Cardiac muscle cell (in vitro differentiated cells and primary cell): ENCODE measurements at regions not wholly inside any gene's neighbourhood (a gene's known extent, or its start where the extent isn't known, plus 50 kb on each side); places are given as distances from the start of the nearest gene placed in this dataset.

Experiments used
- DNase-seq, 2 donors: peaks; one replicate each; pipeline versions ENCODE4 v3.0.0 to v3.0.0-alpha.2; 2010 to 2017; ENCODE audit warnings: low read depth in 1 of 2, low spot score in 1 of 2
- H3K27ac ChIP-seq: fragments of 200-600 bp; sonication (generic); 2 replicates; pipeline ENCODE4 v1.5.1; 2016
- H3K27me3 ChIP-seq: fragments of 200-600 bp; sonication (generic); 2 replicates; pipeline ENCODE4 v1.6.0; 2016; ENCODE audit warnings: control low read depth
- H3K36me3 ChIP-seq: fragments of 200-600 bp; sonication (generic); 2 replicates; pipeline ENCODE4 v1.5.1; 2016; ENCODE audit warnings: control low read depth
- H3K4me1 ChIP-seq: fragments of 200-600 bp; sonication (generic); 2 replicates; pipeline ENCODE4 v1.8.1; 2017; ENCODE audit warnings: low read depth, mild to moderate bottlenecking, mixed run types
- H3K4me3 ChIP-seq: fragments of 200-600 bp; sonication (generic); 2 replicates; pipeline ENCODE4 v1.5.1; 2016; ENCODE audit warnings: mild to moderate bottlenecking
- H3K9me3 ChIP-seq: fragments of 200-600 bp; sonication (generic); 2 replicates; pipeline ENCODE4 v1.5.1; 2017; ENCODE audit warnings: low read depth, mild to moderate bottlenecking, control low read depth
- CTCF ChIP-seq: IDR thresholded peaks from 2 replicates; pipeline ENCODE4 v1.5.1; 2012; ENCODE audit warnings: low read depth, mild to moderate bottlenecking, low read length

- no peaks in the 10 kb centered on the region for H3K36me3 ChIP-seq
- TF ChIP-seq CTCF: no peak
- no peak for DNase-seq
- no peaks in the 10 kb centered on the region for H3K27me3 ChIP-seq
- no peak overlapping the region for H3K4me3 ChIP-seq
- no peaks in the 10 kb centered on the region for H3K9me3 ChIP-seq
- no peaks in the 10 kb centered on the region for H3K4me1 ChIP-seq
- no peak overlapping the region for H3K27ac ChIP-seq
Observed at GRCh38 chr7:110157631-110158362, 933.1 kb upstream of the LRRN3 start.

GRCh38 chr7:110168010-110168409, 922.9 kb upstream of the LRRN3 start:
- DNase-seq: no peak
- Histone ChIP-seq H3K4me1 (peaks cover 5% of the 10 kb centered on the region), H3K4me3 (no peak overlapping the region), H3K27me3 (no peaks in the 10 kb centered on the region), H3K27ac (no peak overlapping the region), H3K9me3 (no peaks in the 10 kb centered on the region), H3K36me3 (no peaks in the 10 kb centered on the region)
- no peak for TF ChIP-seq CTCF

- TF ChIP-seq CTCF: no peak
- Histone ChIP-seq H3K4me3 (no peak overlapping the region), H3K9me3 (no peaks in the 10 kb centered on the region), H3K36me3 (no peaks in the 10 kb centered on the region), H3K4me1 (peaks cover 5% of the 10 kb centered on the region), H3K27me3 (no peaks in the 10 kb centered on the region), H3K27ac (no peak overlapping the region)
- DNase-seq: no peak
Observed at GRCh38 chr7:110170841-110171240, 920.1 kb upstream of the LRRN3 start.

GRCh38 chr7:110177463-110177862, 913.5 kb upstream of the LRRN3 start:
- no peaks in the 10 kb centered on the region for H3K27me3 ChIP-seq
- no peak for DNase-seq
- no peak overlapping the region for H3K27ac ChIP-seq
- H3K4me3 ChIP-seq: no peak overlapping the region
- H3K9me3 ChIP-seq: no peaks in the 10 kb centered on the region
- TF ChIP-seq CTCF: no peak
- no peaks in the 10 kb centered on the region for H3K36me3 ChIP-seq
- H3K4me1 ChIP-seq: no peaks in the 10 kb centered on the region

GRCh38 chr7:110179037-110179436, 911.9 kb upstream of the LRRN3 start:
- Histone ChIP-seq H3K4me1 (no peaks in the 10 kb centered on the region), H3K27me3 (no peaks in the 10 kb centered on the region), H3K36me3 (no peaks in the 10 kb centered on the region), H3K27ac (no peak overlapping the region), H3K4me3 (no peak overlapping the region), H3K9me3 (no peaks in the 10 kb centered on the region)
- no peak for TF ChIP-seq CTCF
- no peak for DNase-seq
